A549 (cell line): ENCODE measurements at regions not wholly inside any gene's neighbourhood (a gene's known extent, or its start where the extent isn't known, plus 50 kb on each side); places are given as distances from the start of the nearest gene placed in this dataset.

Experiments used
- GATA3 ChIP-seq: IDR thresholded peaks from 2 replicates; pipeline ENCODE4 v1.6.1; 2012; ENCODE audit warnings: borderline replicate concordance
- POLR2A ChIP-seq: IDR thresholded peaks from 2 replicates; pipeline ENCODE4 v1.6.1; 2012; ENCODE audit warnings: mild to moderate bottlenecking, low read length
- SMC3 ChIP-seq: fragments of >200 bp; sonication (Bioruptor Twin); formaldehyde crosslinking; IDR thresholded peaks from 3 replicates; pipeline ENCODE4 v1.6.1; 2018; ENCODE audit warnings: inconsistent platforms
- TF ChIP-seq, protein P1 (sequence below): fragments of >200 bp; sonication (Bioruptor Twin); formaldehyde crosslinking; IDR thresholded peaks from 3 replicates; pipeline ENCODE4 v1.5.1; 2016

GRCh38 chr11:126147208-126148111, 64.0 kb downstream of the RPUSD4 start:
- no peak for TF ChIP-seq GATA3
- TF ChIP-seq SMC3 = no peak
- TF ChIP-seq POLR2A = no peak
- TF ChIP-seq, protein P1, sequence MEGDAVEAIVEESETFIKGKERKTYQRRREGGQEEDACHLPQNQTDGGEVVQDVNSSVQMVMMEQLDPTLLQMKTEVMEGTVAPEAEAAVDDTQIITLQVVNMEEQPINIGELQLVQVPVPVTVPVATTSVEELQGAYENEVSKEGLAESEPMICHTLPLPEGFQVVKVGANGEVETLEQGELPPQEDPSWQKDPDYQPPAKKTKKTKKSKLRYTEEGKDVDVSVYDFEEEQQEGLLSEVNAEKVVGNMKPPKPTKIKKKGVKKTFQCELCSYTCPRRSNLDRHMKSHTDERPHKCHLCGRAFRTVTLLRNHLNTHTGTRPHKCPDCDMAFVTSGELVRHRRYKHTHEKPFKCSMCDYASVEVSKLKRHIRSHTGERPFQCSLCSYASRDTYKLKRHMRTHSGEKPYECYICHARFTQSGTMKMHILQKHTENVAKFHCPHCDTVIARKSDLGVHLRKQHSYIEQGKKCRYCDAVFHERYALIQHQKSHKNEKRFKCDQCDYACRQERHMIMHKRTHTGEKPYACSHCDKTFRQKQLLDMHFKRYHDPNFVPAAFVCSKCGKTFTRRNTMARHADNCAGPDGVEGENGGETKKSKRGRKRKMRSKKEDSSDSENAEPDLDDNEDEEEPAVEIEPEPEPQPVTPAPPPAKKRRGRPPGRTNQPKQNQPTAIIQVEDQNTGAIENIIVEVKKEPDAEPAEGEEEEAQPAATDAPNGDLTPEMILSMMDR = no peak
